Neural progenitor cell (in vitro differentiated cells): ENCODE measurements at regions not wholly inside any gene's neighbourhood (a gene's known extent, or its start where the extent isn't known, plus 50 kb on each side); places are given as distances from the start of the nearest gene placed in this dataset.

Experiments used
- DNase-seq: peaks from one replicate; pipeline ENCODE4 v3.0.0-alpha.2; 2016; ENCODE audit warnings: low spot score
- H2AFZ ChIP-seq: fragments of 200-600 bp; sonication (generic); replicated peaks from 2 replicates; pipeline ENCODE4 v1.6.1; 2016; ENCODE audit warnings: antibody characterized with exemption
- H3F3A ChIP-seq: fragments of 200-600 bp; sonication (generic); 2 replicates; pipeline ENCODE4 v1.6.1; 2016; ENCODE audit warnings: antibody characterized with exemption, low read depth
- H3K27ac ChIP-seq: fragments of 200-600 bp; sonication (generic); 2 replicates; pipeline ENCODE4 v1.5.1; 2016; ENCODE audit warnings: mild to moderate bottlenecking
- H3K27me3 ChIP-seq: fragments of 200-600 bp; sonication (generic); 2 replicates; pipeline ENCODE4 v1.6.1; 2016; ENCODE audit warnings: mild to moderate bottlenecking, moderate library complexity
- H3K36me3 ChIP-seq: fragments of 200-600 bp; sonication (generic); 2 replicates; pipeline ENCODE4 v1.5.1; 2016
- H3K4me1 ChIP-seq: fragments of 200-600 bp; sonication (generic); 2 replicates; pipeline ENCODE4 v1.6.1; 2016; ENCODE audit warnings: mixed run types
- H3K4me2 ChIP-seq: fragments of 200-600 bp; sonication (generic); 2 replicates; pipeline ENCODE4 v1.6.1; 2016
- H3K4me3 ChIP-seq: fragments of 200-600 bp; sonication (generic); 2 replicates; pipeline ENCODE4 v1.5.1; 2016
- H3K79me2 ChIP-seq: fragments of 200-600 bp; sonication (generic); 2 replicates; pipeline ENCODE4 v1.6.1; 2016; ENCODE audit warnings: low read depth
- H3K9ac ChIP-seq: fragments of 200-600 bp; sonication (generic); 2 replicates; pipeline ENCODE4 v1.6.1; 2016
- H3K9me3 ChIP-seq: fragments of 200-600 bp; sonication (generic); 2 replicates; pipeline ENCODE4 v1.5.1; 2016; ENCODE audit warnings: low read depth
- H4K20me1 ChIP-seq: fragments of 200-600 bp; sonication (generic); 2 replicates; pipeline ENCODE4 v1.6.1; 2016; ENCODE audit warnings: low read depth
- H3K27ac Mint-ChIP-seq: 3 replicates; pipeline ENCODE4 v1.8.0; 2021; ENCODE audit warnings: mixed read lengths
- H3K27me3 Mint-ChIP-seq: 2 replicates; pipeline ENCODE4 v1.8.0; 2022; ENCODE audit warnings: low read depth, mild to moderate bottlenecking, inconsistent platforms, moderate library complexity, mixed read lengths; ENCODE audit not compliant: insufficient read depth
- H3K36me3 Mint-ChIP-seq: 3 replicates; pipeline ENCODE4 v1.8.0; 2021; ENCODE audit warnings: mixed read lengths
- H3K4me1 Mint-ChIP-seq: 3 replicates; pipeline ENCODE4 v1.8.0; 2021; ENCODE audit warnings: mixed read lengths
- H3K4me3 Mint-ChIP-seq: 3 replicates; pipeline ENCODE4 v1.8.0; 2021; ENCODE audit warnings: mild to moderate bottlenecking, moderate library complexity, mixed read lengths
- H3K9me3 Mint-ChIP-seq: 3 replicates; pipeline ENCODE4 v1.8.0; 2020; ENCODE audit warnings: mixed read lengths
- CTCF ChIP-seq: fragments of 200-600 bp; sonication (generic); IDR thresholded peaks from 2 replicates; pipeline ENCODE4 v1.5.1; 2017; ENCODE audit warnings: antibody characterized with exemption, mild to moderate bottlenecking
- EZH2 ChIP-seq: fragments of 200-600 bp; sonication (generic); IDR thresholded peaks from 2 replicates; pipeline ENCODE4 v1.6.1; 2017; ENCODE audit warnings: antibody characterized with exemption, mild to moderate bottlenecking, moderate library complexity
- EZH2phosphoT487 ChIP-seq: fragments of 200-600 bp; sonication (generic); IDR thresholded peaks from 2 replicates; pipeline ENCODE4 v1.6.1; 2017; ENCODE audit warnings: antibody characterized with exemption

GRCh38 chr12:69055280-69055679 is 122.3 kb upstream of the CPM start:
- Histone ChIP-seq H3K4me2 (no peak overlapping the region), H3F3A (no peaks in the 10 kb centered on the region), H3K4me1 (no peaks in the 10 kb centered on the region), H3K9me3 (no peaks in the 10 kb centered on the region), H3K4me3 (no peak overlapping the region), H3K27me3 (no peaks in the 10 kb centered on the region), H3K9ac (no peak overlapping the region), H3K27ac (no peak overlapping the region), H3K36me3 (no peaks in the 10 kb centered on the region), H4K20me1 (no peaks in the 10 kb centered on the region), H2AFZ (no peak overlapping the region), H3K79me2 (no peaks in the 10 kb centered on the region)
- H3K27ac Mint-ChIP-seq, result no peak overlapping the region
- no peak overlapping the region for H3K4me3 Mint-ChIP-seq
- H3K36me3 Mint-ChIP-seq, result no peaks in the 10 kb centered on the region
- TF ChIP-seq CTCF (no peak), EZH2 (no peak), EZH2phosphoT487 (no peak)
- peaks cover 2% of the 10 kb centered on the region for H3K27me3 Mint-ChIP-seq
- no peak for DNase-seq
- peaks cover 1% of the 10 kb centered on the region for H3K9me3 Mint-ChIP-seq
- peaks cover 16% of the 10 kb centered on the region for H3K4me1 Mint-ChIP-seq

GRCh38 chr12:69055706-69056105 is 122.7 kb upstream of the CPM start:
- H3K4me1 Mint-ChIP-seq, result peaks cover 16% of the 10 kb centered on the region
- no peaks in the 10 kb centered on the region for H3K27me3 ChIP-seq
- H3K27ac ChIP-seq, result no peak overlapping the region
- H3K27me3 Mint-ChIP-seq, result peaks cover 2% of the 10 kb centered on the region
- no peak for DNase-seq
- no peak overlapping the region for H3K4me3 ChIP-seq
- H3K27ac Mint-ChIP-seq, result no peak overlapping the region
- no peaks in the 10 kb centered on the region for H3K9me3 ChIP-seq
- no peak overlapping the region for H3K9ac ChIP-seq
- H3K36me3 Mint-ChIP-seq, result no peaks in the 10 kb centered on the region
- H2AFZ ChIP-seq, result no peak overlapping the region
- H3F3A ChIP-seq, result no peaks in the 10 kb centered on the region
- no peak overlapping the region for H3K4me2 ChIP-seq
- H3K4me1 ChIP-seq, result no peaks in the 10 kb centered on the region
- no peaks in the 10 kb centered on the region for H3K36me3 ChIP-seq
- H3K79me2 ChIP-seq, result no peaks in the 10 kb centered on the region
- H4K20me1 ChIP-seq, result no peaks in the 10 kb centered on the region
- no peaks in the 10 kb centered on the region for H3K9me3 Mint-ChIP-seq
- H3K4me3 Mint-ChIP-seq, result no peak overlapping the region
- no peak for TF ChIP-seq EZH2
- TF ChIP-seq CTCF, result no peak
- TF ChIP-seq EZH2phosphoT487, result no peak

GRCh38 chr12:69056743-69057515 is 124.0 kb upstream of the CPM start:
- Histone ChIP-seq H3K9ac (no peak overlapping the region), H3F3A (no peaks in the 10 kb centered on the region), H3K27me3 (no peaks in the 10 kb centered on the region), H3K36me3 (no peaks in the 10 kb centered on the region), H4K20me1 (no peaks in the 10 kb centered on the region), H3K27ac (no peak overlapping the region), H3K4me1 (no peaks in the 10 kb centered on the region), H2AFZ (no peak overlapping the region), H3K79me2 (no peaks in the 10 kb centered on the region), H3K4me2 (no peak overlapping the region), H3K9me3 (no peaks in the 10 kb centered on the region), H3K4me3 (no peak overlapping the region)
- TF ChIP-seq EZH2phosphoT487, result no peak
- no peak for TF ChIP-seq CTCF
- no peak for TF ChIP-seq EZH2
- no peaks in the 10 kb centered on the region for H3K9me3 Mint-ChIP-seq
- no peak for DNase-seq
- no peaks in the 10 kb centered on the region for H3K36me3 Mint-ChIP-seq
- no peak overlapping the region for H3K27ac Mint-ChIP-seq
- peaks cover 2% of the 10 kb centered on the region for H3K27me3 Mint-ChIP-seq
- H3K4me3 Mint-ChIP-seq, result no peak overlapping the region
- peaks cover 16% of the 10 kb centered on the region for H3K4me1 Mint-ChIP-seq
